ENCODE measurements at regions not wholly inside any gene's neighbourhood (a gene's known extent, or its start where the extent isn't known, plus 50 kb on each side); places are given as distances from the start of the nearest gene placed in this dataset.
"Not testable (repeated sequence)": the region's sequence is repeated elsewhere in the genome, so short reads cannot be mapped to it uniquely, and the experiment has no call there.

DNA sequence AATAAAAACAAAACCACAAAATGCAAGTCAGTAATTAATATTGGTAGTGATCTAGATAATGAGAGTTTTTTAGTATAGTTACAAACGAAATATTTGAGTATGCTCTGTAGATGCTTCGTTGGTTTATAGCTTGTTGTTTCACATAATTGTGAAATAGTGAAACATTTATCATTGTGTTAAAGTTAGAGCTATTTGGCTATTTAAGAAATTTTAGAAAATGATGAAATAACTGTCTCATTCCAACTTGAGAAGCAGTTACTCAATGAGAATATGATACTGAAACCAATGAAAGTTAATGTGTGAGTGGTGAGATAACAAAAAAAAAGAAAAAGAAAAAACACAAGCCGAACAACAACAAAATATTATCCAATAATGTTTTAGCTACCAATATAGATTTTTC is 475.6 kb upstream of the ZEB2 start:
- peaks cover 5% of the 10 kb centered on the region for H3K27me3 Mint-ChIP-seq
- H3K36me3 Mint-ChIP-seq, result no peaks in the 10 kb centered on the region
- H3K4me3 Mint-ChIP-seq, result no peak overlapping the region
- no peaks in the 10 kb centered on the region for H3K9me3 Mint-ChIP-seq (ENCODE audit: low read depth)
- no peak overlapping the region for H3K27ac Mint-ChIP-seq
- no peaks in the 10 kb centered on the region for H3K4me1 Mint-ChIP-seq (ENCODE audit: low read depth)

DNA sequence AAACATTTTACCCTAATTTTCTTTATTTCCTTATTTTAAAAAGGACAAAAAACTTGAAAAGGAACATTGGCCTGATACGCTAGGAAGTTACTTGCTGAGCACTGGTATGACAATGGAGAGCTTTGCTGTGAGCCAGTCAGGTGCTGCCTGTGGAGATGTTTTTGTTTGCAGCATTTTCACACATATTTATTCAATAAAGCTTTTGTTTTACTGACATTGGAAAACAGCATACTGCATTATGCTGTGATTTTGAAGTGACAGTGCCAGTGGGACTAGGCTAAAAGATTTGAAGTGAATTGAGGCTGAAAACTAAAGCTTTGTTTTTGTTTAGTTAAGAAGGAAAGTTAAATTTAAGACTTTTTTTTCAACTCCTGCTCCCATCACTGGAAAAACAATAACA is 470.7 kb upstream of the ZEB2 start:
- Mint-ChIP-seq H3K27ac (no peak overlapping the region), H3K36me3 (no peaks in the 10 kb centered on the region), H3K27me3 (peaks cover 4% of the 10 kb centered on the region), H3K4me3 (no peak overlapping the region), H3K4me1 (ENCODE audit: low read depth) (no peaks in the 10 kb centered on the region), H3K9me3 (ENCODE audit: low read depth) (peaks cover 7% of the 10 kb centered on the region)

DNA sequence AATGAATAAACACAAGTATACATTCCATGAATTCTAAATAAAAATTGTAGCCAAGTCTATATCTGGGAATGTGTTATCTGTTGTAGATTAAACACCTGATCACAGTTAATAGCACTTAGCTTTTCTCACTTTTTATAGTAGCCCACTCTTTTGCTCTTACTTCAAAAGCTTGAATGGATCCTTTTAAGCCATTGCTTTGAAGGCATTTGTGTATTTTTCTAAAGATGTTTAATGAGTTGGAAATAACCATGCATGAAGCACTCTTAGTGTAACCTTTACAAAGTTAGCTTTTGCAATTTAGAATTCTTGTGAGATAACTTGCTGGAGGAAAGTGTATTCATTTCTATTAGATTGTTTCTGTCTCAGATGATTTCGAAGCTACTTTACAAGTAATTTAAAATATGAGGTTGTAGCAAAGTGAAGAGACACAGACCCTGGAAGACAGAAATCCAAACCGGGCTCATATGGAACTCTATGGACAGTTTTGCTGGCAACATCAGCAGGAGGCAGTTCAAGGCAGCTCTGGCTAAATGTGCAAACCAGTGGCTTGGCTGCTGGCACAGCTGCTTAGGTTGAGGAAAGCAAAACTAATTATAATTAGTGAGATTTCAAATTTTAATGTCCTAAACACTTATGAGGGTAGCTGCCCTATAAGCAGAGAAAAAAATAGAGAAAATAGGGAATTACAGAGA is 469.8 kb upstream of the ZEB2 start:
- no peak overlapping the region for H3K4me3 Mint-ChIP-seq

DNA sequence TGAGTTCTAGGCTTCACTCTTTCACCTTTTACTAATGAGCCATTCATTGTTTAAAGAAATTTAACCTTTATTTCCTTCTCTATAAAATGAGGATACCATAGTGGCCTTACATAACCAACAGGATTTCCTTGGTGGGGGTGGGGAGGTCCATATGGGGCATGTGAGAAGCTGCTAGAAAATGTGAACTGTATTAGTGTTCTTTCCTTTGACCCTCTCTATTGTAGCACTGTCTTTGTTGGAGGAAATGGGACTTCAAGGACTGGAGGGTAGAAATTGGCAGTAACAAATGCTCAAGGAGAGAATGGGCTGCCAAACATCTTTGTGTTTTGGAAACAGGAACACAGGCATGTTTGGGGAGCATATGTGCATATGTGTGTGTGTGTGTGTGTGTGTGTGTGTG is 468.7 kb upstream of the ZEB2 start:
- Mint-ChIP-seq H3K9me3 (ENCODE audit: low read depth) (peaks cover 7% of the 10 kb centered on the region), H3K4me3 (no peak overlapping the region), H3K4me1 (ENCODE audit: low read depth) (no peaks in the 10 kb centered on the region), H3K27me3 (peaks cover 1% of the 10 kb centered on the region), H3K36me3 (no peaks in the 10 kb centered on the region), H3K27ac (no peak overlapping the region)

More for the DNA sequence above, 469.8 kb upstream of the ZEB2 start:
- Mint-ChIP-seq H3K27ac (no peak overlapping the region), H3K4me1 (ENCODE audit: low read depth) (no peaks in the 10 kb centered on the region), H3K36me3 (no peaks in the 10 kb centered on the region), H3K27me3 (peaks cover 4% of the 10 kb centered on the region), H3K9me3 (ENCODE audit: low read depth) (peaks cover 7% of the 10 kb centered on the region)

DNA sequence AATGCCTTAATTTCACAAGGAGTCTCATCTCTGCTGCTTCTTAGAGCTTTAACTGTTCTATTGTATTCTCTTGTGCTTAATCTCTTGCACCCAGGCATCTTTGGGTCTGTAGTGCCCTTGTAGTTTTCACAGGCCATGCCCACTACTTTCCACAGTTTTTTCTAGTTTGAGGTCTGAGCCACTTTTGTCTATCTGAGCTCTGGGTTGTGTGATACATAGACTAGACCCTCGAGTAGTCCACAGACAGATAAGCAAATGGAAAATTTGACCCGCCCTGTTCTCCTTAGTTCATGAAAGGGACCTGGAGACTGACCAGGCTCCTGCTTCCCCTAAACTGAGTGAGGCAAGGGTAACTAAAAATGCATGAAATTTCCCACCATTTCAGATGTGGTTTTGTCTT is 466.8 kb upstream of the ZEB2 start:
- H3K4me1 Mint-ChIP-seq (ENCODE audit: low read depth), result no peaks in the 10 kb centered on the region
- H3K36me3 Mint-ChIP-seq, result no peaks in the 10 kb centered on the region
- no peak overlapping the region for H3K27ac Mint-ChIP-seq
- H3K9me3 Mint-ChIP-seq (ENCODE audit: low read depth), result peaks cover 7% of the 10 kb centered on the region
- H3K27me3 Mint-ChIP-seq, result peaks cover 1% of the 10 kb centered on the region
- H3K4me3 Mint-ChIP-seq, result no peak overlapping the region

DNA sequence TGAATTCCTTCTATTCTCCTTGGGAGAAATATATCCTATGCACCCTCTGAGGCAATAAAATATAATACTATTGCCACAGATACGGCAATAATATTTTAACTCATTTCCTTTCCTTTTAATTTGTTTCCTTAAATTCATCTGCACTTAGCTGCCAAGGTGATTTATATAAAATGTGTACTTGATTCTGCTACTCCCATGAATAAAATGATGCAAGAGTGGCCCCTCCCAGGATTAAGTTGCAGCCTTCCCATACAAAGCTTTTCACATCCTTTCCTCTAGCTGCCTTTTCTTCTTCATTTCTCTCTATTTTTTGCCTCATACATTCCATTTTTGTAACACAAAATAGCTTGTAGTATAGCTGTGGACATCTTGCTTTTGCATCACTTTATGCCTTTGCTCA is 464.1 kb upstream of the ZEB2 start:
- Mint-ChIP-seq H3K27ac (no peak overlapping the region), H3K36me3 (no peaks in the 10 kb centered on the region), H3K4me1 (ENCODE audit: low read depth) (no peaks in the 10 kb centered on the region), H3K4me3 (no peak overlapping the region), H3K27me3 (peaks cover under 1% of the 10 kb centered on the region), H3K9me3 (ENCODE audit: low read depth) (peaks cover 7% of the 10 kb centered on the region)

DNA sequence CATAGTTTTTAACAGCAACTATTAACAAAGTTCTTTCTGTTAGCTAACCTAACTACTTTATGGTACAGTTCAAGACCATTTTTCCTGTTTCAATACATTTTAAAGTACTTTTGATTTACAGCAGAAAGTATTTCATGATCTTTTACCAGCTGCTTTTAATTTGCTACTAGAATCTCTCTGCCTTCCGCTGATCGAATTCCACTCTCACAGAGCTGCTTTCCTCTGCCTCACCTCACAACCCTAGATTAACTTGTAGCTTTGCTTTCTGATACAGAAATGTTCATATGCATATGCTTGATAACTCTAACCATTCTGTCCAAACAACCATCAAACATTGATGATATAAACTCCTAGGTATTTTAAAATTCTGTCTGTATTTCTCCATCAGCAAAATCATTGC is 463.2 kb upstream of the ZEB2 start:
- H3K4me3 Mint-ChIP-seq, result no peak overlapping the region
- peaks cover 2% of the 10 kb centered on the region for H3K27me3 Mint-ChIP-seq
- H3K4me1 Mint-ChIP-seq (ENCODE audit: low read depth), result no peaks in the 10 kb centered on the region
- no peaks in the 10 kb centered on the region for H3K36me3 Mint-ChIP-seq
- peaks cover 7% of the 10 kb centered on the region for H3K9me3 Mint-ChIP-seq (ENCODE audit: low read depth)
- no peak overlapping the region for H3K27ac Mint-ChIP-seq

DNA sequence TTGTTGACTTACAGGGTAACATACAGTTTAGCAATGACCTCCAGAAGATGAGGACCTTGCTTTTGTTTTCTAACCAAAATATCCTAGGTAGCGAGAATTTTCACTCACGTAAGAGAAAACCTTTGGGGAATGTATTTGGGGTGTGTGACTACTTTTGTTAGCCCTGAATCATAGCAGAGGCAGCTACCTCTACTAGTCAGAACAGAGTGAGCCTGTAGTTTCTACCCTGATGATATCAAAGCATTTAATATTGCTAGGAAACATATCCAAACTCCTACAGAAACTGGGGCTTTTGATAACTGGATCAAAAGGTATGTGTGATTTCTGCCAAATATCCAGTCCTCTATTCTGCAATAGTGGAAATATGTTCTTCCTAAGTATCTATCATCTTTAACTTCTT is 462.6 kb upstream of the ZEB2 start:
- Mint-ChIP-seq H3K9me3 (ENCODE audit: low read depth) (peaks cover 7% of the 10 kb centered on the region), H3K27ac (no peak overlapping the region), H3K36me3 (no peaks in the 10 kb centered on the region), H3K27me3 (peaks cover 2% of the 10 kb centered on the region), H3K4me1 (ENCODE audit: low read depth) (no peaks in the 10 kb centered on the region), H3K4me3 (no peak overlapping the region)

DNA sequence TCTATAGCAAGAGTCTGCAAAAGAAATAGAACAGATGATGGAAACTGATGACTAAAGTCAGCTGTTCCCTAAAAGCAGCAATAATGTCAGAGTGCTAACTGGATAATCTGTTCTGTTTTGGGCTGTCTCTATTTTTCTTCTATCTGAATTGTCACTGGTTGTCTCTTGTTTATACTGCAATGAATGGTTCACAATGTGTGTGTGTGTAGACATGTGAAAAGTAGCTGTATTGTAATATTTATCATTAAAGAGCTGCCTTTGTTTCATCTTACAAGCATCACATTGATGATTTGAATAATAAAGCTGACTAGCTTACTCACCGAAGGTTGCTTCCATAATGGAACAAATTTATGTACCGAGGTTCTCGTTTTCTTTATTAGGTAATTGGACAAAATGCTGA is 456.0 kb upstream of the ZEB2 start:
- Mint-ChIP-seq H3K27me3 (peaks cover 2% of the 10 kb centered on the region), H3K36me3 (no peaks in the 10 kb centered on the region), H3K27ac (no peak overlapping the region), H3K9me3 (ENCODE audit: low read depth) (no peaks in the 10 kb centered on the region), H3K4me1 (ENCODE audit: low read depth) (no peaks in the 10 kb centered on the region), H3K4me3 (no peak overlapping the region)

DNA sequence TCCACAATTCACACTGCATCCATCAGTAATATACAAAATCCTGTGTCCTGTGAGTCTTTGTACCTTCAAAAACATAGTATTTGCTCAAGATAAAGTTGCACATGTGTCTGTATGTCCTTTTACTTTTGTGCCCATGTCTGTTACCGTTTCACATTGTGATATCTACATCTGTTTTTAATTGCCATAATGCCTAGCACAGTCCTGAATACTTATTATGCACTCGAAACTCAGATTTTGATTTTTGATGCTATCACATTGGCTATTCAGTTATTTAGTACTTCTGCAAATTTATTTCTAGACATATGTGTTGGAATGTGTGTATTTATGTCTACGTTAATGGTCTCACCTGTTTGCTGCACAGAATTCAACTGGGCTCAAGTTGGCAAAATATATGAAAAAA is 452.8 kb upstream of the ZEB2 start:
- Mint-ChIP-seq H3K27me3 (peaks cover 2% of the 10 kb centered on the region), H3K4me1 (ENCODE audit: low read depth) (no peaks in the 10 kb centered on the region), H3K36me3 (no peaks in the 10 kb centered on the region), H3K27ac (no peak overlapping the region), H3K9me3 (ENCODE audit: low read depth) (peaks cover 7% of the 10 kb centered on the region), H3K4me3 (no peak overlapping the region)

DNA sequence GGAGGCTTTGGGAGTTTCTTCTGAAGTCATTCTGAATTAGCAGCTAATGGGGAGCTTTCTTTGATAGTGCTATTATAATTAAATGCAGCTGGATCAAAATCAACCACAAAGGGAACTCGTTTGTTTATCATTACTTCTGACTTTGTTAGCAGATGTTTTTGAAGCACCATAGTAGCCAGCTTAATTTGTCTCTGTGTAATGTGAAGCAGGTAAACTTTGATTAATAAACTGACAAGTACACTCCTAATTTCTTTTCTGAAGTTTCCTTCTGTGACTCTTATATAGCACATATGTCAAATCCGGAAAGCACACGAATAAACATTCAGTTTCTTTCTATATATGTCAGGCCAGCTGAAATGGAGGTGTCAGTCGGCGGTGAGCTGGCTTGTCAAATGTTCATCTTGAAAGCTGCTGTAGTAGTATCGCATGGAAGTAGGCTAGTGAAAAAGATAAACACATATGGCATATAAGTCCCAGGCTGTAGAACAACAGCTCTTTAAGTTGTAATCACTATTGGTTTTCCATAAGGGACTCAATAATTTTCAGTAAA is 451.9 kb upstream of the ZEB2 start:
- H3K4me3 Mint-ChIP-seq, result no peak overlapping the region
- H3K9me3 Mint-ChIP-seq (ENCODE audit: low read depth), result peaks cover 7% of the 10 kb centered on the region
- no peaks in the 10 kb centered on the region for H3K36me3 Mint-ChIP-seq
- H3K4me1 Mint-ChIP-seq (ENCODE audit: low read depth), result no peaks in the 10 kb centered on the region
- H3K27ac Mint-ChIP-seq, result no peak overlapping the region
- H3K27me3 Mint-ChIP-seq, result peaks cover 2% of the 10 kb centered on the region

DNA sequence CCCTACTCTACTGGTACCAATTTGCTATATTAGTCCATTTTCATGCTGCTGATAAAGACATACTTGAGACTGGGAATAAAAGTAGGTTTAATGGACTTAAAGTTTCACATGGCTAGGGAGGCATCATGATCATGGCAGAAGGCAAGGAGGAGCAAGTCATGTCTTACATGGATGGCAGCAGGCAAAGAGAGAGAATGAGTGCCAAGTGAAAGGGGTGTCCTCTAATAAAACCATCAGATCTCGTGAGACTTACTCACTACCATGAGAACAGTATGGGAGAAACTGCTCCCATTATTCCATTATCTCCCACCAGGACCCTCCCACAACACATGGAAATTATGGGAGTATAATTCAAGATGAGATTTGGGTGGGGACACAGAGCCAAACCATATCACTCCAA is 450.5 kb upstream of the ZEB2 start:
- not testable (repeated sequence) for H3K4me1 Mint-ChIP-seq (ENCODE audit: low read depth); H3K27ac Mint-ChIP-seq; H3K9me3 Mint-ChIP-seq (ENCODE audit: low read depth)

DNA sequence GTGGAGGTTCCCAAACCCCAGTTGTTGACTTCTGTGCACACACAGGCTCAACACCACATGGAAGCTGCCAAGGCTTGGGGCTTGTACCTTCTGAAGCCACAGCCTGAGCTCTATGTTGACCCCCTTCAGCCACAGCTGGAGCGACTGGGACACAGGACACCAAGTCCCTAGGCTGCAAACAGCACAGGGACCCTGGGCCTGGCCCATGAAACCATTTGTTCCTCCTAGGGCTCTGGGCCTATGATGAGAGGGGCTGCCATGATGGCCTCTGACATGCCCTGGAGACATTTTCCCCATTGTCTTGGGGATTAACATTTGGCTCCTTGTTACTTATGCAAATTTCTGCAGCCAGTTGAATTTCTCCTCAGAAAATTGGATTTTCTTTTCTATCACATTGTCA is 449.6 kb upstream of the ZEB2 start:
- not testable (repeated sequence) for H3K4me1 Mint-ChIP-seq (ENCODE audit: low read depth); H3K4me3 Mint-ChIP-seq

More for the DNA sequence above, 450.5 kb upstream of the ZEB2 start:
- H3K27me3 Mint-ChIP-seq, H3K4me3 Mint-ChIP-seq, H3K36me3 Mint-ChIP-seq: not testable (repeated sequence)

DNA sequence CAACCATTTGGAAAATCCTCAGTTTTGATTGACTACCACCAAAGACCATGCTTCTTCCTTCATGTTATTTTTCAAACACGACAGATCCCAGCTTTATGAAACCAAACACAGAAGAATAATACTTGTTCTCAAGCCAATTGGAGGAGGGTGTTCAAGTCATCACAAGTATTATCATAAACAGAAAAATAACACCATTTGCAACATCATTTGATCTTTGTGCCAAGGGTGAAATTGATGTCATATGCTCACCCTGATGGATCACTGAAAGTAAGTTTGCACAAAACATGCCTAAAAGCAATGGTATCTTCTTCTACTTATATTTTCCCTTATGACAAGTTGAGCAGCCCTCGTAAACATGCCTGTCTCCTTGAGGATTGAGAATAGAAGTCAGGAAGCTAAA is 448.0 kb upstream of the ZEB2 start:
- Mint-ChIP-seq H3K4me1 (ENCODE audit: low read depth) (no peaks in the 10 kb centered on the region), H3K36me3 (no peaks in the 10 kb centered on the region), H3K27me3 (peaks cover 2% of the 10 kb centered on the region), H3K9me3 (ENCODE audit: low read depth) (peaks cover 11% of the 10 kb centered on the region), H3K4me3 (no peak overlapping the region), H3K27ac (no peak overlapping the region)

More for the DNA sequence above, 449.6 kb upstream of the ZEB2 start:
- peaks cover 11% of the 10 kb centered on the region for H3K9me3 Mint-ChIP-seq (ENCODE audit: low read depth)
- H3K27ac Mint-ChIP-seq, H3K36me3 Mint-ChIP-seq, H3K27me3 Mint-ChIP-seq: not testable (repeated sequence)

DNA sequence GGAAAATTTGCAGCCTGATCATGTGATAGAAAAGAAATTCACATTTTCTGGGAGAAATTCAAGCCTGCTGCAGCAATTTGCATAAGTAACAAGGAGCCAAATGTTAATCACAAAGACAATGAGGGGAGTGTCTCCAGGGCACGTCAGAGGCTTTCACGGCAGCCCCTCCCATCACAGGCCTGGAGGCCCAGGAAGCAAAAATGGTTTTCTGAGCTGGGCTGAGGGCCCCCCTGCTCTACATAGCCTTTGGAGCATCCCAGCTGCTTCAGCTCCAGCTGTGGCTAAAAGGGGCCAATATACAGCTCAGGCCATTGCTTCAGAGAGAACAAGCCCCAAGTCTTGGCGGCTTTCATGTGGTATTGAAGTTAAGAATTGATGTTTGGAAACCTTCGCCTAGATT is 445.3 kb upstream of the ZEB2 start:
- H3K27ac Mint-ChIP-seq, result no peak overlapping the region
- H3K4me3 Mint-ChIP-seq, result no peak overlapping the region
- peaks cover under 1% of the 10 kb centered on the region for H3K27me3 Mint-ChIP-seq
- no peaks in the 10 kb centered on the region for H3K4me1 Mint-ChIP-seq (ENCODE audit: low read depth)
- peaks cover 8% of the 10 kb centered on the region for H3K9me3 Mint-ChIP-seq (ENCODE audit: low read depth)
- no peaks in the 10 kb centered on the region for H3K36me3 Mint-ChIP-seq

DNA sequence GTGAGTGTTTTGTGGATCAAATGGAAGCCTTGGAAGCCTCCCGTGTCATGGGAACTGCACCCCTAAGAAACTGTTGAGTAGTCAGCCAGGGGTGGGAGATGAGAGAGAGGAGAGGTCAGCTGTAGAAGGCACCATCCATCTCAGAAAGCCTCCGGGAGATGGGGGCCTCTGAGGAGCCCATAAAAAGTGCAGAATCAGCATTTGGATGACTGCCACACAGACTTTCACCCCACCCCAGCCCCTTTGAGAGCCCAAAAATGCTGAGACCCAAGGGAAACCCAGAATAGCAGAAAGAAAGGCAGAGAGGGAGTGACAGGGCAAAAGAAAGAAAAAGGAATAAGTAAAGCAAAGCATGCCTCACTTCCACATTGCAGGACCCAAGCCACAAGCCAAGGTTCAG is 443.1 kb upstream of the ZEB2 start:
- no peaks in the 10 kb centered on the region for H3K27me3 Mint-ChIP-seq
- H3K4me3 Mint-ChIP-seq, result no peak overlapping the region
- H3K9me3 Mint-ChIP-seq (ENCODE audit: low read depth), result peaks cover 4% of the 10 kb centered on the region
- no peaks in the 10 kb centered on the region for H3K36me3 Mint-ChIP-seq
- no peaks in the 10 kb centered on the region for H3K4me1 Mint-ChIP-seq (ENCODE audit: low read depth)
- no peak overlapping the region for H3K27ac Mint-ChIP-seq

Data from activated naive CD8-positive, alpha-beta T cell (primary cell).